Mesothelial cell of epicardium (in vitro differentiated cells): ENCODE measurements at regions not wholly inside any gene's neighbourhood (a gene's known extent, or its start where the extent isn't known, plus 50 kb on each side); places are given as distances from the start of the nearest gene placed in this dataset.
"Not testable (repeated sequence)": the region's sequence is repeated elsewhere in the genome, so short reads cannot be mapped to it uniquely, and the experiment has no call there.

ENCODE experiments used
- DNase-seq, 2 experiments: peaks; one replicate each; pipeline ENCODE4 v3.0.0; 2021; ENCODE audit warnings: low spot score in 2 of 2; ENCODE audit not compliant: unreplicated experiment in 2 of 2
- H3K27ac Mint-ChIP-seq: 2 replicates; pipeline ENCODE4 v1.8.0; 2021; ENCODE audit warnings: mixed read lengths
- H3K27me3 Mint-ChIP-seq: 2 replicates; pipeline ENCODE4 v1.8.0; 2021; ENCODE audit warnings: low read depth, mixed read lengths
- H3K36me3 Mint-ChIP-seq: 2 replicates; pipeline ENCODE4 v1.8.0; 2021; ENCODE audit warnings: mixed read lengths
- H3K4me1 Mint-ChIP-seq: 2 replicates; pipeline ENCODE4 v1.8.0; 2021; ENCODE audit warnings: mixed read lengths
- H3K4me3 Mint-ChIP-seq: 2 replicates; pipeline ENCODE4 v1.8.0; 2021; ENCODE audit warnings: mild to moderate bottlenecking, moderate library complexity, mixed read lengths
- H3K9me3 Mint-ChIP-seq: 2 replicates; pipeline ENCODE4 v1.8.0; 2021; ENCODE audit warnings: mixed read lengths
- CTCF ChIP-seq: fragments of 200-600 bp; sonication (generic); IDR thresholded peaks from one replicate; pipeline ENCODE4 v1.5.0; 2021; ENCODE audit warnings: antibody characterized with exemption; ENCODE audit not compliant: unreplicated experiment

- TF ChIP-seq CTCF = no peak
- DNase-seq = no peak
- no peaks in the 10 kb centered on the region for H3K4me1 Mint-ChIP-seq
- peaks cover 69% of the 10 kb centered on the region for H3K9me3 Mint-ChIP-seq
- no peak overlapping the region for H3K27ac Mint-ChIP-seq
- no peaks in the 10 kb centered on the region for H3K27me3 Mint-ChIP-seq
- H3K4me3 Mint-ChIP-seq = no peak overlapping the region
- H3K36me3 Mint-ChIP-seq = peaks cover 1% of the 10 kb centered on the region
These were observed 99.6 kb downstream of the FAM114A2 start for GRCh38 chr5:153939101-153939500.

- no peak overlapping the region for H3K4me3 Mint-ChIP-seq
- H3K27me3 Mint-ChIP-seq = no peaks in the 10 kb centered on the region
- H3K27ac Mint-ChIP-seq = no peak overlapping the region
- peaks cover 1% of the 10 kb centered on the region for H3K36me3 Mint-ChIP-seq
- no peaks in the 10 kb centered on the region for H3K4me1 Mint-ChIP-seq
- TF ChIP-seq CTCF = no peak
- no peak for DNase-seq
- peaks cover 62% of the 10 kb centered on the region for H3K9me3 Mint-ChIP-seq
These were observed 100.4 kb downstream of the FAM114A2 start for GRCh38 chr5:153938191-153938842.

DNA sequence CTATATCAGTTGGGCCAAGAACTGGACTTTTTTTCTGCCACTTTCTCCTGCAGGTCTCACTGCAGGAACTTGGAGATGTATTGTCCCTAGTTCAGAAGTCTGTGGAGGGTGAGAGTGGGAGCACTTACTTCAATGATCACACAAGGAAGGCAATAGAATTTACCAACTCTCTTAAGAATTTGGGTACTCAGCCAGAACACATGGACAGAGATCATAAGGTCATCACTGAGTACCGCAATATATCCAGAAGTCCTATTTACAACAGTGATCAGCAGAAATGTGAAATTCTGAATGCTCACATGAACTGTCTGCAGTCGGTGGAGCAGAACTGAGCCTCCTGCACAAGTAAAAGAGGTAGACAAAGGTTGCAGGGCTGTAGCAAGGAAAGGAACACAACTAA, 101.0 kb downstream of the FAM114A2 start:
- H3K9me3 Mint-ChIP-seq = peaks cover 61% of the 10 kb centered on the region
- no peak overlapping the region for H3K27ac Mint-ChIP-seq
- no peak for DNase-seq
- H3K36me3 Mint-ChIP-seq = peaks cover 1% of the 10 kb centered on the region
- no peaks in the 10 kb centered on the region for H3K27me3 Mint-ChIP-seq
- TF ChIP-seq CTCF = no peak
- H3K4me3 Mint-ChIP-seq = no peak overlapping the region
- H3K4me1 Mint-ChIP-seq = no peaks in the 10 kb centered on the region

DNA sequence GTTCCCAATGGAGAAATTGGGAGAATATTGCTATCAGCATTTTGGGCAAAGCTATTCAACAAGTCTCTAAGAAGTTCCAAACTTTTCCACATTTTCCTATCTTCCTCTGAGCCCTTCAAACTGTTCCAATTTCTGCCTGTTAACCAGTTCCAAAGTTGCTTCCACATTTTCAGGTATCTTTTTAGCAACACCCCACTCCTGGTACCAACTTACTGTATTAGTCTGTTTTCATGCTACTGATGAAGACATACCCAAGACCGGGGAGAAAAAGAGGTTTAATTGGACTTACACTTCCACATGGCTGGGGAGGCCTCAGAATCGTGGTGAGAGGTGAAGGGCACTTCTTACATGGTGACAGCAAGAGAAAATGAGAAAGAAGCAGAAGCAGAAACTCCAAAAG, 103.6 kb downstream of the FAM114A2 start:
- not testable (repeated sequence) for H3K36me3 Mint-ChIP-seq, H3K27me3 Mint-ChIP-seq, H3K4me3 Mint-ChIP-seq, H3K27ac Mint-ChIP-seq, H3K4me1 Mint-ChIP-seq, DNase-seq
- H3K9me3 Mint-ChIP-seq = peaks cover 40% of the 10 kb centered on the region

- no peak overlapping the region for H3K27ac Mint-ChIP-seq
- TF ChIP-seq CTCF = no peak
- no peaks in the 10 kb centered on the region for H3K9me3 Mint-ChIP-seq
- DNase-seq = no peak
- no peak overlapping the region for H3K4me3 Mint-ChIP-seq
- H3K27me3 Mint-ChIP-seq = peaks cover 15% of the 10 kb centered on the region
- H3K4me1 Mint-ChIP-seq = no peaks in the 10 kb centered on the region
- H3K36me3 Mint-ChIP-seq = no peaks in the 10 kb centered on the region
These were observed 112.5 kb downstream of the FAM114A2 start for GRCh38 chr5:153926201-153926600.

DNA sequence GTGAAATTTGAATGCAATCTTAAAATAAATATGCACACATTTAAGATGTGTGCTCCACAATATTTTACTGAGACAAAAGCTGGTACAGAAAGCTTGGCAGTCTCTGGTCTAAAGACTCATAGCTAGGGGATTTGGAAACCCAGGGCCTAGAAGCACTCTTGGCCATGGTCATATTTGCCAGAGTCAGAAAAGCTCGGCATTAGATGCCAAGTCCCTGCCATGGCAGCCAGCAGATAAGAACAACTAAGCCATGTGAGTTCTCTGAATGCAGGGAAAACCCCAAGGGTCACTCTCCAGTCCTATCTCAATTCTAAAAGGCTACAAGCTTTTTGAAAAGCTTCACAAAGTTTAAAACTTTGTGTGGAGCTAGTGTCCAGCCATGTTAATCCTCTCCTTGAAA, 119.5 kb downstream of the FAM114A2 start:
- Mint-ChIP-seq H3K4me1 (no peaks in the 10 kb centered on the region), H3K4me3 (no peak overlapping the region), H3K27ac (no peak overlapping the region), H3K27me3 (peaks cover 14% of the 10 kb centered on the region), H3K36me3 (no peaks in the 10 kb centered on the region), H3K9me3 (peaks cover 20% of the 10 kb centered on the region)
- TF ChIP-seq CTCF = no peak
- no peak for DNase-seq
